ENCODE measurements at regions not wholly inside any gene's neighbourhood (a gene's known extent, or its start where the extent isn't known, plus 50 kb on each side); places are given as distances from the start of the nearest gene placed in this dataset.

GRCh38 chr1:5405263-5405662 lies 587.0 kb downstream of the NPHP4 start:
- H3K27me3 ChIP-seq (ENCODE audit: insufficient read depth, low read depth, severe bottlenecking), result no peaks in the 10 kb centered on the region
- no peaks in the 10 kb centered on the region for H3K36me3 ChIP-seq
- no peak overlapping the region for H3K27ac ChIP-seq
- H3K4me3 ChIP-seq (ENCODE audit: low read depth, low read length), result no peak overlapping the region
- H3K9me3 ChIP-seq (ENCODE audit: severe bottlenecking), result no peaks in the 10 kb centered on the region
- TF ChIP-seq CTCF (IDR thresholded peaks at IDR 0.05; ENCODE audit: low read depth, low read length), result no peak
- DNase-seq, result no peak

GRCh38 chr1:5404412-5405203 lies 587.6 kb downstream of the NPHP4 start:
- TF ChIP-seq CTCF (IDR thresholded peaks at IDR 0.05; ENCODE audit: low read depth, low read length), result no peak
- Histone ChIP-seq H3K4me3 (ENCODE audit: low read depth, low read length) (no peak overlapping the region), H3K9me3 (ENCODE audit: severe bottlenecking) (no peaks in the 10 kb centered on the region), H3K27me3 (ENCODE audit: insufficient read depth, low read depth, severe bottlenecking) (no peaks in the 10 kb centered on the region), H3K27ac (no peak overlapping the region), H3K36me3 (no peaks in the 10 kb centered on the region)
- no peak for DNase-seq

GRCh38 chr1:5403935-5404334 lies 588.3 kb downstream of the NPHP4 start:
- Histone ChIP-seq H3K27ac (no peak overlapping the region), H3K9me3 (ENCODE audit: severe bottlenecking) (no peaks in the 10 kb centered on the region), H3K4me3 (ENCODE audit: low read depth, low read length) (no peak overlapping the region), H3K27me3 (ENCODE audit: insufficient read depth, low read depth, severe bottlenecking) (no peaks in the 10 kb centered on the region), H3K36me3 (no peaks in the 10 kb centered on the region)
- DNase-seq, result no peak
- no peak for TF ChIP-seq CTCF (IDR thresholded peaks at IDR 0.05; ENCODE audit: low read depth, low read length)

GRCh38 chr1:5402618-5403017 lies 589.6 kb downstream of the NPHP4 start:
- Histone ChIP-seq H3K4me3 (ENCODE audit: low read depth, low read length) (no peak overlapping the region), H3K27ac (no peak overlapping the region), H3K36me3 (no peaks in the 10 kb centered on the region), H3K9me3 (ENCODE audit: severe bottlenecking) (no peaks in the 10 kb centered on the region), H3K27me3 (ENCODE audit: insufficient read depth, low read depth, severe bottlenecking) (no peaks in the 10 kb centered on the region)
- TF ChIP-seq CTCF (IDR thresholded peaks at IDR 0.05; ENCODE audit: low read depth, low read length), result no peak
- no peak for DNase-seq

DNA sequence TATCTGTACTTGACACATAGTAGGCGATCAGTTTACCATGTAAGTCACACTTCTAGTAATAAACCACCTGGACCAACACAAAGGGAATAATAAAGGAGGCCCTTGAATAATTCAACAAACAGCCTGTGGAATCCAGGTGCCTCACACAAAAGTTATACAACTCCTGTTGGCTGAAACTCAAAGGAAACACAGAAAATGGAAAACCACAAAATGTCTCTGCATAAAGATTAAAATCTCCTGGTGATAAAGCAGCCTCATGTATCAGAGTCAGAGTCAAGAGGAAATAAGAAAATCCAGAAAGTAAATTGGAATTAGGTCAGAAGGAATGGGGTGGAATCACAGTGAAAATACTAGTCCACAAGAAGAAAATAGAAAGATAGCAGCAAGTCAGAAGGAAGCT lies 592.5 kb downstream of the NPHP4 start:
- H3K9me3 ChIP-seq (ENCODE audit: severe bottlenecking), result no peaks in the 10 kb centered on the region
- DNase-seq, result no peak
- H3K27me3 ChIP-seq (ENCODE audit: insufficient read depth, low read depth, severe bottlenecking), result no peaks in the 10 kb centered on the region
- TF ChIP-seq CTCF (IDR thresholded peaks at IDR 0.05; ENCODE audit: low read depth, low read length), result no peak
- no peaks in the 10 kb centered on the region for H3K36me3 ChIP-seq
- no peak overlapping the region for H3K27ac ChIP-seq
- H3K4me3 ChIP-seq (ENCODE audit: low read depth, low read length), result no peak overlapping the region

- H3K27me3 ChIP-seq (ENCODE audit: insufficient read depth, low read depth, severe bottlenecking), result no peaks in the 10 kb centered on the region
- no peak overlapping the region for H3K27ac ChIP-seq
- DNase-seq, result no peak
Observed at GRCh38 chr1:5396593-5396992, 595.6 kb downstream of the NPHP4 start.

More at GRCh38 chr1:5396593-5396992, 595.6 kb downstream of the NPHP4 start:
- no peaks in the 10 kb centered on the region for H3K9me3 ChIP-seq (ENCODE audit: severe bottlenecking)
- no peaks in the 10 kb centered on the region for H3K36me3 ChIP-seq
- no peak overlapping the region for H3K4me3 ChIP-seq (ENCODE audit: low read depth, low read length)
- no peak for TF ChIP-seq CTCF (IDR thresholded peaks at IDR 0.05; ENCODE audit: low read depth, low read length)
